HCT116 (cell line): ENCODE measurements at regions not wholly inside any gene's neighbourhood (a gene's known extent, or its start where the extent isn't known, plus 50 kb on each side); places are given as distances from the start of the nearest gene placed in this dataset.

ENCODE experiments used
- ATAC-seq: fragments of 200-7000 bp; cut with Tn5 transposase; 2 replicates; pipeline ENCODE4 v1.9.1; 2020; ENCODE audit warnings: mild to moderate bottlenecking, moderate library complexity
- BruUV-seq: library from RNA; stranded (reverse); fragments of 400-500 nt; replicated peaks from 2 replicates; lab custom pipeline; 2021; lab: Mats Ljungman, UMichigan
- CTCF ChIA-PET: fragments of 300-600 bp; sonication (Branson Sonifier 250); formaldehyde crosslinking; loops from one replicate; lab custom pipeline; 2021; ENCODE audit warnings: antibody characterized with exemption; lab: Charles Lee
- POLR2A ChIA-PET: fragments of 300-600, 350-600 bp; sonication (Branson Sonifier 250); formaldehyde crosslinking; loops from one replicate; lab custom pipeline; 2021; ENCODE audit warnings: antibody characterized with exemption; lab: Charles Lee
- RAD21 ChIA-PET, 2 experiments: fragments of 300-600 bp; sonication (Branson Sonifier 250); formaldehyde crosslinking; loops; one replicate each; lab custom pipeline; 2023; ENCODE audit warnings: low total read pairs in 2 of 2; ENCODE audit not compliant: uncharacterized antibody in 2 of 2, unreplicated experiment in 2 of 2, low non-redundant PET in 1 of 2; lab: Charles Lee
- DNase-seq: peaks from one replicate; pipeline ENCODE4 v3.0.0-alpha.2; 2010; ENCODE audit warnings: low read depth, low spot score
- H2AFZ ChIP-seq: fragments of 200-600 bp; shearing (Covaris generic), sonication (generic); 2 replicates; pipeline ENCODE4 v1.6.1; 2017; ENCODE audit warnings: low read depth, mixed run types, mixed read lengths, antibody characterized with exemption, low read length; ENCODE audit not compliant: poor library complexity, severe bottlenecking
- H3K27ac ChIP-seq: 2 replicates; pipeline ENCODE4 v1.5.1; 2012; ENCODE audit warnings: low read depth, low read length
- H3K27me3 ChIP-seq: fragments of 200-600 bp; sonication (generic); 2 replicates; pipeline ENCODE4 v1.6.1; 2016; ENCODE audit warnings: mixed run types, low read length, mixed read lengths; ENCODE audit not compliant: insufficient read depth
- H3K36me3 ChIP-seq, 2 experiments: fragments of 200-500 bp in 1 of 2; fragments of 200-600 bp in 1 of 2; sonication (Bioruptor generic) in 1 of 2; sonication (generic) in 1 of 2; 2 replicates each; pipeline versions ENCODE4 v1.5.1 to v1.6.1; 2014 to 2016; ENCODE audit warnings: low read length in 2 of 2, inconsistent platforms in 1 of 2, mixed read lengths in 1 of 2, mixed run types in 1 of 2; ENCODE audit not compliant: insufficient read depth in 2 of 2, control insufficient read depth in 1 of 2
- H3K4me1 ChIP-seq, 2 experiments: fragments of 200-600 bp in 1 of 2; sonication (generic) in 1 of 2; 2 replicates each; pipeline versions ENCODE4 v1.5.1 to v1.6.1; 2012 to 2017; ENCODE audit warnings: low read length in 2 of 2, inconsistent platforms in 1 of 2, mild to moderate bottlenecking in 1 of 2, mixed read lengths in 1 of 2, mixed run types in 1 of 2, moderate library complexity in 1 of 2; ENCODE audit not compliant: insufficient read depth in 2 of 2, control insufficient read depth in 1 of 2
- H3K4me2 ChIP-seq: fragments of 200-600 bp; sonication (generic); 2 replicates; pipeline ENCODE4 v1.6.1; 2017; ENCODE audit warnings: mixed run types, low read length, mixed read lengths
- H3K4me3 ChIP-seq, 2 experiments: fragments of 200-600 bp in 1 of 2; sonication (generic) in 1 of 2; replicated peaks in 1 of 2; 2 replicates each; pipeline ENCODE4 v1.5.1; 2011 to 2016; ENCODE audit warnings: low read length in 2 of 2, control low read depth in 1 of 2, low read depth in 1 of 2, mild to moderate bottlenecking in 1 of 2, mixed read lengths in 1 of 2, mixed run types in 1 of 2
- H3K79me2 ChIP-seq: fragments of 200-600 bp; sonication (generic); 2 replicates; pipeline ENCODE4 v1.6.1; 2017; ENCODE audit warnings: mild to moderate bottlenecking, mixed run types, low read length, moderate library complexity, mixed read lengths; ENCODE audit not compliant: insufficient read depth
- H3K9ac ChIP-seq: fragments of 200-600 bp; sonication (generic); 2 replicates; pipeline ENCODE4 v1.6.1; 2016; ENCODE audit warnings: low read length, mixed read lengths
- H3K9me2 ChIP-seq: fragments of 200-600 bp; sonication (generic), shearing (Covaris generic); 2 replicates; pipeline ENCODE4 v1.6.1; 2017; ENCODE audit warnings: mixed run types, mild to moderate bottlenecking, moderate library complexity; ENCODE audit not compliant: insufficient read depth
- H3K9me3 ChIP-seq, 2 experiments: fragments of 200-500 bp in 1 of 2; fragments of 200-600 bp in 1 of 2; sonication (Bioruptor generic) in 1 of 2; sonication (generic) in 1 of 2; 2 replicates each; pipeline ENCODE4 v1.6.1; 2014 to 2017; ENCODE audit warnings: low read length in 2 of 2, mixed read lengths in 2 of 2, inconsistent platforms in 1 of 2, low read depth in 1 of 2, mild to moderate bottlenecking in 1 of 2, mixed run types in 1 of 2, moderate library complexity in 1 of 2; ENCODE audit not compliant: control insufficient read depth in 1 of 2, insufficient read depth in 1 of 2
- H4K20me1 ChIP-seq: fragments of 200-600 bp; sonication (generic), shearing (Covaris generic); 2 replicates; pipeline ENCODE4 v1.6.1; 2017; ENCODE audit warnings: mixed run types, mild to moderate bottlenecking, moderate library complexity; ENCODE audit not compliant: insufficient read depth
- ATF3 ChIP-seq: IDR thresholded peaks from 2 replicates; pipeline ENCODE4 v1.6.1; 2012
- CTCF ChIP-seq, 3 experiments: fragments of 200-600 bp in 1 of 3; sonication (generic) in 1 of 3; IDR thresholded peaks in 2 of 3; conservative IDR thresholded peaks in 1 of 3; 2 replicates each; pipeline ENCODE4 v1.5.1; 2012 to 2017; ENCODE audit warnings: low read depth in 2 of 3, low read length in 2 of 3, antibody characterized with exemption in 1 of 3, borderline replicate concordance in 1 of 3, control low read depth in 1 of 3, mild to moderate bottlenecking in 1 of 3, mixed read lengths in 1 of 3, mixed run types in 1 of 3, moderate library complexity in 1 of 3; ENCODE audit not compliant: insufficient read depth in 1 of 3
- EZH2phosphoT487 ChIP-seq: fragments of 200-600 bp; IDR thresholded peaks from 2 replicates; pipeline ENCODE4 v1.6.1; 2018; ENCODE audit warnings: antibody characterized with exemption, borderline replicate concordance
- FOSL1 ChIP-seq: IDR thresholded peaks from 2 replicates; pipeline ENCODE4 v1.6.1; 2012; ENCODE audit warnings: low read depth
- JUND ChIP-seq: IDR thresholded peaks from 2 replicates; pipeline ENCODE4 v1.6.1; 2012
- POLR2A ChIP-seq: IDR thresholded peaks from 2 replicates; pipeline ENCODE4 v1.7.0; 2011; ENCODE audit warnings: borderline replicate concordance; ENCODE audit not compliant: insufficient read depth, insufficient read length; ENCODE audit errors: extremely low read depth
- RAD21 ChIP-seq: IDR thresholded peaks from 2 replicates; pipeline ENCODE4 v1.6.1; 2012; ENCODE audit warnings: low read depth, mild to moderate bottlenecking
- REST ChIP-seq: IDR thresholded peaks from 2 replicates; pipeline ENCODE4 v1.6.1; 2012; ENCODE audit warnings: low read depth
- YY1 ChIP-seq: IDR thresholded peaks from 2 replicates; pipeline ENCODE4 v1.6.1; 2011; ENCODE audit warnings: low read length, low read depth, moderate library complexity, mild to moderate bottlenecking; ENCODE audit not compliant: insufficient replicate concordance; ENCODE audit errors: extremely low read depth
- intact Hi-C: fragments of 100-400 bp; cut with micrococcal nuclease; formaldehyde crosslinking; loops from 2 replicates; pipeline ENCODE4 v1.10.0; 2022
- TF ChIP-seq, protein P1 (sequence below): IDR thresholded peaks from 2 replicates; pipeline ENCODE4 v1.6.1; 2012

- Histone ChIP-seq H3K9me3 (no peaks in the 10 kb centered on the region), H3K27ac (no peak overlapping the region), H3K4me2 (no peak overlapping the region), H3K4me3 (no peak overlapping the region), H3K79me2 (no peaks in the 10 kb centered on the region), H4K20me1 (no peaks in the 10 kb centered on the region), H3K9ac (no peak overlapping the region), H3K27me3 (no peaks in the 10 kb centered on the region), H3K36me3 (no peaks in the 10 kb centered on the region), H3K9me2 (no peaks in the 10 kb centered on the region; the same call in 1 of the 2 replicates), H3K4me1 (no peaks in the 10 kb centered on the region), H2AFZ (no peak overlapping the region)
- no peak for DNase-seq
- ChIA-PET POLR2A (no interaction called here), RAD21 (no interaction called here), CTCF (interaction anchor here (1.2 to 2.0 kb wide), 2 partner anchors 12 to 15 kb away, joined by 3 to 7 read pairs; no protein-coding TSS in a partner anchor)
- TF ChIP-seq YY1 (no peak), CTCF (IDR thresholded peaks at IDR 0.05 in 2 of 3, conservative IDR thresholded peaks at IDR 0.05 in 1 of 3; ENCODE audit: borderline replicate concordance in 1 of 3, insufficient read depth in 1 of 3, low read depth in 2 of 3, low read length in 2 of 3) (peak in 2 of 3 experiments; percentile 33 to 44; a peak in 3 of 6 replicates)
- ATAC-seq = peak; percentile 47; the same call in 1 of the 2 replicates
- no TSS peak for BruUV-seq
- intact Hi-C loops = no loop called here
Measured at GRCh38 chr9:73067074-73067473, 84.6 kb upstream of the ANXA1 start.

DNA sequence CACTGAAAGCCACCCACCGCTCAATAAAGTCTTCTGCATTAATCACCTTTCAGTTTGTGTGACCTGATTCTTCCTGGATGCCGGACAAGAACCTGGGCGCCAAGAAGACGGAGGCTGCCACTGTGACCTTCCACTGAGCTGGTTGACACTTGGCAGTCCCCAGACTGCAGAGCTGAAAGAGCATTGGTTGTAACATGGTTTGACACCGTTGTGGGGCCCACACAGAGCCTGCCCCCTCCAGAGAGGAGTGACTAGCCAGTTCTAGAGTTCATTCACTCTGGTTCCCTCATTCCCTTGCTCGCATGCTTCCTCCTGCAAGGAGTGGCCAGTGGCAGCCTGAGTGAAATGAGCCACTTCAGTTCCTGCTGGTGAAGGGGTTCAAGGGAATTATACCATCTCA lies 86.2 kb upstream of the ANXA1 start:
- Histone ChIP-seq H3K79me2 (no peaks in the 10 kb centered on the region), H4K20me1 (no peaks in the 10 kb centered on the region), H3K4me1 (no peaks in the 10 kb centered on the region), H2AFZ (no peak overlapping the region), H3K36me3 (no peaks in the 10 kb centered on the region), H3K9me3 (no peaks in the 10 kb centered on the region), H3K4me2 (no peak overlapping the region), H3K27ac (no peak overlapping the region), H3K9me2 (no peaks in the 10 kb centered on the region), H3K9ac (no peak overlapping the region), H3K4me3 (no peak overlapping the region), H3K27me3 (no peaks in the 10 kb centered on the region)
- BruUV-seq = no TSS peak
- RAD21 ChIA-PET = no interaction called here
- intact Hi-C loops = no loop called here
- POLR2A ChIA-PET = no interaction called here
- DNase-seq = no peak
- CTCF ChIA-PET = interaction anchor here (1.1 to 1.5 kb wide), 2 partner anchors 14 to 17 kb away, joined by 3 to 4 read pairs; no protein-coding TSS in a partner anchor
- ATAC-seq = no peak
- TF ChIP-seq RAD21 (no peak), ATF3 (no peak), JUND (no peak), YY1 (no peak), FOSL1 (no peak), EZH2phosphoT487 (no peak), POLR2A (no peak), REST (no peak), CTCF (IDR thresholded peaks at IDR 0.05 in 2 of 3, conservative IDR thresholded peaks at IDR 0.05 in 1 of 3; ENCODE audit: borderline replicate concordance in 1 of 3, insufficient read depth in 1 of 3, low read depth in 2 of 3, low read length in 2 of 3) (no peak)
- TF ChIP-seq, protein P1, sequence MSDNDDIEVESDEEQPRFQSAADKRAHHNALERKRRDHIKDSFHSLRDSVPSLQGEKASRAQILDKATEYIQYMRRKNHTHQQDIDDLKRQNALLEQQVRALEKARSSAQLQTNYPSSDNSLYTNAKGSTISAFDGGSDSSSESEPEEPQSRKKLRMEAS = no peak
